ENCODE measurements at regions not wholly inside any gene's neighbourhood (a gene's known extent, or its start where the extent isn't known, plus 50 kb on each side); places are given as distances from the start of the nearest gene placed in this dataset.
"Not testable (repeated sequence)": the region's sequence is repeated elsewhere in the genome, so short reads cannot be mapped to it uniquely, and the experiment has no call there.

GRCh38 chr11:13552784-13553183 is 57.0 kb upstream of the PTH start:
- DNase-seq (ENCODE audit: low read depth): no peak
- H3K4me3 ChIP-seq (ENCODE audit: low read length): no peak overlapping the region
- TF ChIP-seq CTCF (conservative IDR thresholded peaks at IDR 0.05; ENCODE audit: low read depth, low read length): no peak

- TF ChIP-seq CTCF (conservative IDR thresholded peaks at IDR 0.05; ENCODE audit: low read depth, low read length): no peak
- no peak for DNase-seq (ENCODE audit: low read depth)
- no peak overlapping the region for H3K4me3 ChIP-seq (ENCODE audit: low read length)
Observed at GRCh38 chr11:13551834-13552233, 56.0 kb upstream of the PTH start.

GRCh38 chr11:13550761-13551160 is 55.0 kb upstream of the PTH start:
- no peak for TF ChIP-seq CTCF (conservative IDR thresholded peaks at IDR 0.05; ENCODE audit: low read depth, low read length)
- H3K4me3 ChIP-seq (ENCODE audit: low read length): no peak overlapping the region
- no peak for DNase-seq (ENCODE audit: low read depth)

- not testable (repeated sequence) for DNase-seq (ENCODE audit: low read depth); H3K4me3 ChIP-seq (ENCODE audit: low read length)
Observed at GRCh38 chr11:13546092-13546491, 50.3 kb upstream of the PTH start.
